SK-N-SH (cell line): ENCODE measurements at regions not wholly inside any gene's neighbourhood (a gene's known extent, or its start where the extent isn't known, plus 50 kb on each side); places are given as distances from the start of the nearest gene placed in this dataset.

Source experiments
- CTCF ChIA-PET: fragments of 300-600, 350-600 bp; formaldehyde crosslinking; extraction: SDS; loops from one replicate; lab custom pipeline; 2021; lab: Yijun Ruan, JAX
- POLR2A ChIA-PET: fragments of 350-600 bp; sonication (Branson Sonifier 250); formaldehyde crosslinking; extraction: SDS; loops from one replicate; lab custom pipeline; 2020; ENCODE audit warnings: antibody characterized with exemption, inconsistent platforms; lab: Yijun Ruan, JAX
- DNase-seq: peaks from one replicate; pipeline ENCODE4 v3.0.0; 2012
- H2AFZ ChIP-seq: fragments of 200-600 bp; sonication (generic); 2 replicates; pipeline ENCODE4 v1.8.1; 2016; ENCODE audit warnings: antibody characterized with exemption, mild to moderate bottlenecking, low read depth
- H3F3A ChIP-seq: fragments of 200-600 bp; sonication (generic); replicated peaks from 2 replicates; pipeline ENCODE3; 2016; ENCODE audit warnings: antibody characterized with exemption, mild to moderate bottlenecking; ENCODE audit not compliant: insufficient read depth
- H3K27ac ChIP-seq, 2 experiments: fragments of 200-500 bp in 1 of 2; fragments of 200-600 bp in 1 of 2; sonication (Bioruptor generic) in 1 of 2; sonication (generic), shearing (Covaris generic) in 1 of 2; 2 replicates each; pipeline versions ENCODE4 v1.5.1 to v1.6.1; 2014 to 2016; ENCODE audit warnings: low read depth in 2 of 2, inconsistent platforms in 1 of 2, low read length in 1 of 2, mild to moderate bottlenecking in 1 of 2, mixed read lengths in 1 of 2
- H3K27me3 ChIP-seq: fragments of 200-600 bp; sonication (generic), shearing (Covaris generic); 2 replicates; pipeline ENCODE4 v1.6.1; 2016; ENCODE audit warnings: mixed run types; ENCODE audit not compliant: insufficient read depth
- H3K36me3 ChIP-seq, 2 experiments: fragments of 200-500 bp in 1 of 2; fragments of 200-600 bp in 1 of 2; sonication (Bioruptor generic) in 1 of 2; sonication (generic) in 1 of 2; replicated peaks in 1 of 2; 2 replicates each; pipeline versions ENCODE3 to v1.5.1; 2014 to 2016; ENCODE audit warnings: low read length in 1 of 2, mild to moderate bottlenecking in 1 of 2; ENCODE audit not compliant: insufficient read depth in 2 of 2, control insufficient read depth in 1 of 2
- H3K4me1 ChIP-seq, 2 experiments: fragments of 200-500 bp in 1 of 2; fragments of 200-600 bp in 1 of 2; sonication (Bioruptor generic) in 1 of 2; sonication (generic), shearing (Covaris generic) in 1 of 2; 2 replicates each; pipeline versions ENCODE4 v1.5.1 to v1.6.1; 2014 to 2016; ENCODE audit warnings: low read depth in 1 of 2, low read length in 1 of 2, mixed run types in 1 of 2; ENCODE audit not compliant: insufficient read depth in 2 of 2, control insufficient read depth in 1 of 2
- H3K4me2 ChIP-seq: fragments of 200-600 bp; sonication (generic), shearing (Covaris generic); 2 replicates; pipeline ENCODE4 v1.6.1; 2017; ENCODE audit warnings: mixed run types
- H3K4me3 ChIP-seq, 2 experiments: fragments of 200-500 bp in 1 of 2; fragments of 200-600 bp in 1 of 2; sonication (Bioruptor generic) in 1 of 2; sonication (generic), shearing (Covaris generic) in 1 of 2; 2 replicates each; pipeline versions ENCODE4 v1.5.1 to v1.8.1; 2014 to 2016; ENCODE audit warnings: low read depth in 2 of 2, inconsistent platforms in 1 of 2, low read length in 1 of 2, mild to moderate bottlenecking in 1 of 2, mixed read lengths in 1 of 2, moderate library complexity in 1 of 2
- H3K79me2 ChIP-seq: fragments of 200-600 bp; sonication (generic); 2 replicates; pipeline ENCODE4 v1.8.1; 2017; ENCODE audit warnings: mild to moderate bottlenecking; ENCODE audit not compliant: insufficient read depth
- H3K9ac ChIP-seq: fragments of 200-600 bp; sonication (generic); 2 replicates; pipeline ENCODE4 v1.6.1; 2017; ENCODE audit warnings: mixed run types
- H3K9me2 ChIP-seq: fragments of 200-600 bp; sonication (generic); 2 replicates; pipeline ENCODE4 v1.6.1; 2017; ENCODE audit warnings: mixed run types
- H3K9me3 ChIP-seq: fragments of 200-600 bp; sonication (generic); 2 replicates; pipeline ENCODE4 v1.6.1; 2017; ENCODE audit warnings: mixed run types, mild to moderate bottlenecking, moderate library complexity
- H4K20me1 ChIP-seq: fragments of 200-600 bp; sonication (generic); 2 replicates; pipeline ENCODE4 v1.6.1; 2017; ENCODE audit warnings: mild to moderate bottlenecking, mixed run types; ENCODE audit not compliant: insufficient read depth
- CHD2 ChIP-seq: fragments of 150-350 bp; IDR thresholded peaks from 2 replicates; pipeline ENCODE4 v1.6.1; 2018; ENCODE audit warnings: low read length; ENCODE audit not compliant: partially characterized antibody
- EP300 ChIP-seq, 2 experiments: IDR thresholded peaks; 2 replicates each; pipeline versions ENCODE4 v1.4.0 to v1.6.1; 2012; ENCODE audit warnings: borderline replicate concordance in 1 of 2, low read depth in 1 of 2, low read length in 1 of 2
- FOXJ3 ChIP-seq: sonication (generic); formaldehyde crosslinking; IDR thresholded peaks from 2 replicates; pipeline ENCODE4 v1.5.1; 2020; ENCODE audit warnings: mild to moderate bottlenecking, missing genetic modification reagents
- FOXM1 ChIP-seq: IDR thresholded peaks from 2 replicates; pipeline ENCODE4 v1.4.0; 2012; ENCODE audit warnings: low read depth, mild to moderate bottlenecking
- GABPA ChIP-seq: IDR thresholded peaks from 2 replicates; pipeline ENCODE4 v1.4.0; 2012; ENCODE audit warnings: low read depth, mild to moderate bottlenecking
- GATA2 ChIP-seq: sonication (generic); formaldehyde crosslinking; IDR thresholded peaks from 2 replicates; pipeline ENCODE4 v1.5.0; 2020; ENCODE audit warnings: mild to moderate bottlenecking, missing genetic modification reagents
- JUND ChIP-seq: IDR thresholded peaks from 2 replicates; pipeline ENCODE4 v1.4.0; 2012
- MEF2A ChIP-seq: IDR thresholded peaks from 2 replicates; pipeline ENCODE4 v1.4.0; 2012; ENCODE audit warnings: low read depth, borderline replicate concordance
- MXI1 ChIP-seq: IDR thresholded peaks from 2 replicates; pipeline ENCODE4 v1.6.1; 2012; ENCODE audit warnings: mild to moderate bottlenecking, low read depth, low read length, improper control_type of control experiment
- NFIC ChIP-seq: IDR thresholded peaks from 2 replicates; pipeline ENCODE4 v1.4.0; 2012; ENCODE audit warnings: borderline replicate concordance
- RCOR1 ChIP-seq: fragments of 150-350 bp; IDR thresholded peaks from 2 replicates; pipeline ENCODE4 v1.6.1; 2017; ENCODE audit warnings: antibody characterized with exemption, low read length
- REST ChIP-seq: IDR thresholded peaks from 2 replicates; pipeline ENCODE4 v1.6.1; 2012; ENCODE audit warnings: mild to moderate bottlenecking, low read depth, low read length, moderate library complexity
- RFX5 ChIP-seq: IDR thresholded peaks from 2 replicates; pipeline ENCODE4 v1.6.1; 2012; ENCODE audit warnings: mild to moderate bottlenecking, improper control_type of control experiment, low read length
- SMC3 ChIP-seq: IDR thresholded peaks from 2 replicates; pipeline ENCODE4 v1.6.1; 2012; ENCODE audit warnings: low read depth, low read length, improper control_type of control experiment
- TEAD4 ChIP-seq: IDR thresholded peaks from 2 replicates; pipeline ENCODE4 v1.4.0; 2012; ENCODE audit warnings: mild to moderate bottlenecking, borderline replicate concordance; ENCODE audit not compliant: insufficient read depth
- USF1 ChIP-seq: IDR thresholded peaks from 2 replicates; pipeline ENCODE4 v1.4.0; 2012; ENCODE audit warnings: low read depth, borderline replicate concordance
- YY1 ChIP-seq: IDR thresholded peaks from 2 replicates; pipeline ENCODE4 v1.4.0; 2012; ENCODE audit warnings: low read depth, mild to moderate bottlenecking
- ZBTB33 ChIP-seq: IDR thresholded peaks from 2 replicates; pipeline ENCODE4 v1.4.0; 2012; ENCODE audit warnings: low read depth, borderline replicate concordance
- WGBS: methylation state at CpG from one replicate; pipeline ENCODE4 v1.1.6; 2017; ENCODE audit warnings: low lambda C conversion rate; 5-methylcytosine and 5-hydroxymethylcytosine counted together

DNA sequence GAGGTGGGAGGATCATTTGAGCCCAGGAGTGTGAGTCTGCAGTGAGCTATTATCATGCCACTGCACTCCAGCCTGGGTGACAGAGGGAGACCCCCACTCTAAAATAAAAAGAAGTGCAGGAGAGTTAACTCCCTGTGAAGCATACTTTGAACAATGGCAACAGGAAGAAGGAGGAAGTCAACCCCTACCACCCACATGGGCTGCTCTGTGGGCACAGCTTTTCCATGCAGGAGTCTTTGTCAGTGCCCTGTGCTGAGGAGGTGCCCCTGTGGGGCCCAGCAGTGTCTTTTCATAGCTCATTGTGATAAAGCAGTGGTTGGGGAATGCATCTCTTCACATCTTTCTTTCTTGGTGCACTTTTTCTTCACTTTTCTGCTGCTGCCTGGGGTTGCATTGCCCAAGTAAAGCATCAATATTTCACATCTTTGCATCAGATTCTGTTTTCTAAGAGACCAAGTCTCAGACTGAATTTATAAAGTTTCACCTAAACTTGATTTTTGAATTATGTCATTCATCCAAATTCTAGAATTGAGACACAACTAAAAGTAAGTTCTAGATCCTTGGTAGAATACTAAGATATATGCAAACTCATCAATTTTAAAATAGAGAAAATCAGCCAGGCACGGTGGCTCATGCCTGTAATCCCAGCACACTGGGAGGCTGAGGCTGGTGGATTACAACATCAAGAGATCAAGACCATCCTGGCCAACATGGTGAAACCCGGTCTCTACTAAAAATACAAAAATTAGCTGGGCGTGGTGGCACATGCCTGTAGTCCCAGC lies 316.6 kb downstream of the DNAH5 start (continued):
- TF ChIP-seq MEF2A (no peak), YY1 (no peak)

DNA sequence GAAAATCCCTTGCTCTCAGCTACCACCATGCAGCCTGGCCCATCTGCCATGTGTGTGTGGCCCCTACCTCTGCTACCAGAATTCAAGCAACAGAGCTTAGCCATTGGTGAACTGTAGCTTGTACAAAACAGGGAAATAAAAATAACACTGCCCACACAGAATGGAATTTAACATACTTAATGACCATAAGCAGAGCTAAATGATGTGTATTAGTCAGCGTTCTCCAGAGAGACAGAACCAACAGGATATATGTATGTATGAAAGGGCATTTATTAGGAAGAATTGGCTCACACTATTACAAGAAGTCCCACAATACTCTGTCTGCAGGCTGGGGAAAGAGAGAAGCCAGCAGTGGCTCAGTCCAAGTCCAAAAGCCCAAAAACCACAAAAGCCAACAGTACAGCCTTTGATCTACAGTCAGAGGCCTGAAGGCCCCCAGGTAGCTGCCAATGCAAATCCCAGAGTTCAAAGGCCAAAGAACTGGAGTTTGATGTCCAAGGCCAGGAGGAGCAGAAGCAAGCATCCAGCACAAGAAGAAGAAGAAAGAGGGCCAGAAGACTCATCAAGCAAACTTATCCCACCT lies 318.8 kb downstream of the DNAH5 start:
- H3F3A ChIP-seq, result no peaks in the 10 kb centered on the region
- CTCF ChIA-PET, result no interaction called here
- WGBS, result 10% methylated on average over 1 of the region's 1 CpG
- H3K4me3 ChIP-seq, result no peak overlapping the region
- H3K9ac ChIP-seq, result no peak overlapping the region
- H2AFZ ChIP-seq, result no peak overlapping the region
- H3K27ac ChIP-seq, result no peak overlapping the region
- H4K20me1 ChIP-seq, result no peaks in the 10 kb centered on the region
- no peaks in the 10 kb centered on the region for H3K36me3 ChIP-seq
- no peaks in the 10 kb centered on the region; the same call in 1 of the 2 replicates for H3K27me3 ChIP-seq
- no peaks in the 10 kb centered on the region for H3K79me2 ChIP-seq
- 0 out of 2 replicates have a peak, but pooled peaks cover under 1% of the 10 kb centered on the region for H3K9me2 ChIP-seq
- TF ChIP-seq EP300 (IDR thresholded peaks at IDR 0.05; ENCODE audit: borderline replicate concordance in 1 of 2, low read depth in 1 of 2, low read length in 1 of 2), result no peak
- TF ChIP-seq FOXM1, result no peak
- TF ChIP-seq CHD2, result no peak
- TF ChIP-seq TEAD4, result no peak
- no peak for TF ChIP-seq RFX5
- TF ChIP-seq MEF2A, result no peak
- no peak for TF ChIP-seq JUND
- TF ChIP-seq MXI1, result no peak
- TF ChIP-seq SMC3, result no peak
- TF ChIP-seq GABPA, result no peak
- no peak for TF ChIP-seq NFIC
- no peaks in the 10 kb centered on the region for H3K4me1 ChIP-seq
- POLR2A ChIA-PET, result no interaction called here
- no peaks in the 10 kb centered on the region for H3K9me3 ChIP-seq
- DNase-seq, result no peak
- H3K4me2 ChIP-seq, result no peak overlapping the region

DNA sequence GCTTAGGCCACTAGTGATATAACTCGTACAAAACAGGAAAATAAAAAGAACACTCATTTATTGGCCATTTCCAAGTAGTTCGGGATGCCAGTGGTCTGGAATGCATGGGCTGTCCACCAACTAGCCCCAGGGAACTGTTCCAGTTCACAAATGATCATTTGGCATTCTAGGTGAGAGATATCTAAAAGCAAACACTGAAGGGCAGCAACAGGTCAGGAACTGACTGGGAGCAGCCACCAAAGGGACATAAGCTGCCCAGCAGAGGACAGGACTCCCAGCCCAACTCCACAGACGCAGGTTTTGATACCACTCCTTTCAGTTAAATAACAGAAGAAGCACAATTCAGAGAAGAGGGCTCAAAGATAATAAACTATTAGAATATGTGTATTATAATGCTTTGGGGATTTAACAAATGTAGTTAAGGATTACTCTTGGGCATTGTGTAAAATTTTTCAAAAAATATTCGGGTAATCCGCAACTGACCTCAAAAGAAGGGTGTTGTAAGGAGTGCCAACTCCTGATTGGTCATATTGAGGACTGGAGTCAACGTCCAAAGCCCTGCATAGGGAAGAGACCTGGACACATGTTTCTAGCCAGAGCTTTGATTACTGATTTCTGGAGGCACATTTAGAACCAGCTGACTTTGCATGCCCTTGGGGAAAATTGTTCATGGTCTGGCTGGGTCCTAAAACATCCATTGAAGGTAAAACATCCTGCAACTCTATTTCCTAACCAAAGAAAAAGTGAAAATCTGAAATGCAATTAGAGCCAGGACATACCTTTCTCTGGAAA lies 320.0 kb downstream of the DNAH5 start:
- no peaks in the 10 kb centered on the region for H3K9me2 ChIP-seq
- no peak overlapping the region for H2AFZ ChIP-seq
- CTCF ChIA-PET, result no interaction called here
- POLR2A ChIA-PET, result no interaction called here
- H4K20me1 ChIP-seq, result no peaks in the 10 kb centered on the region
- 12% methylated on average over 6 of the region's 6 CpGs for WGBS
- no peaks in the 10 kb centered on the region for H3K9me3 ChIP-seq
- H3K27me3 ChIP-seq, result no peaks in the 10 kb centered on the region; the same call in 1 of the 2 replicates
- H3F3A ChIP-seq, result no peaks in the 10 kb centered on the region
- no peak overlapping the region for H3K27ac ChIP-seq
- H3K9ac ChIP-seq, result no peak overlapping the region
- no peak for DNase-seq
- H3K79me2 ChIP-seq, result no peaks in the 10 kb centered on the region
- no peak overlapping the region for H3K4me2 ChIP-seq
- TF ChIP-seq REST, result no peak
- TF ChIP-seq FOXM1, result no peak
- TF ChIP-seq USF1, result no peak
- no peak for TF ChIP-seq ZBTB33
- TF ChIP-seq EP300 (IDR thresholded peaks at IDR 0.05; ENCODE audit: borderline replicate concordance in 1 of 2, low read depth in 1 of 2, low read length in 1 of 2), result no peak
- no peak for TF ChIP-seq GATA2
- no peak for TF ChIP-seq FOXJ3 (CRISPR knock-in tag)
- TF ChIP-seq SMC3, result no peak
- no peak for TF ChIP-seq RCOR1
- TF ChIP-seq NFIC, result no peak
- no peak overlapping the region for H3K4me3 ChIP-seq
- H3K4me1 ChIP-seq, result no peaks in the 10 kb centered on the region
- no peaks in the 10 kb centered on the region for H3K36me3 ChIP-seq
